Heart left ventricle (tissue), 16 donors: ENCODE measurements at regions not wholly inside any gene's neighbourhood (a gene's known extent, or its start where the extent isn't known, plus 50 kb on each side); places are given as distances from the start of the nearest gene placed in this dataset.

ENCODE experiments used
- ATAC-seq, 4 donors: fragments of 200-7000 bp; cut with Tn5 transposase; one replicate each; pipeline ENCODE4 v1.9.1; 2020 to 2022; ENCODE audit warnings: moderate library complexity in 4 of 4, mild to moderate bottlenecking in 3 of 4, moderate number of reproducible peaks in 1 of 4
- DNase-seq, 5 donors: peaks; one replicate each; pipeline ENCODE4 v3.0.0-alpha.2; 2020
- H3K27ac ChIP-seq, 12 donors: fragments of 200-600 bp; sonication (generic) in 4 of 12; one replicate each; pipeline versions ENCODE4 v1.5.0 to v1.8.0; 2016 to 2022; ENCODE audit warnings: mild to moderate bottlenecking in 2 of 12
- H3K27me3 ChIP-seq, 9 donors: fragments of 200-600 bp; sonication (generic) in 2 of 9; one replicate each; pipeline versions ENCODE4 v1.5.1 to v1.8.0; 2016 to 2022; ENCODE audit warnings: mild to moderate bottlenecking in 3 of 9
- H3K36me3 ChIP-seq, 9 donors: fragments of 200-600 bp; sonication (generic) in 2 of 9; one replicate each; pipeline versions ENCODE4 v1.5.0 to v1.8.0; 2018 to 2022; ENCODE audit warnings: mild to moderate bottlenecking in 2 of 9
- H3K4me1 ChIP-seq, 12 donors: fragments of 200-600 bp; sonication (generic) in 4 of 12; one replicate each; pipeline versions ENCODE4 v1.5.0 to v1.8.0; 2016 to 2022; ENCODE audit warnings: mild to moderate bottlenecking in 3 of 12
- H3K4me3 ChIP-seq, 12 donors: fragments of 200-600 bp; sonication (generic) in 4 of 12; one replicate each; pipeline versions ENCODE4 v1.5.0 to v1.8.0; 2017 to 2022; ENCODE audit warnings: mild to moderate bottlenecking in 9 of 12, moderate library complexity in 4 of 12
- H3K9me3 ChIP-seq, 12 donors: fragments of 200-600 bp; sonication (generic) in 4 of 12; one replicate each; pipeline versions ENCODE4 v1.5.0 to v1.8.0; 2016 to 2022; ENCODE audit warnings: mild to moderate bottlenecking in 1 of 12
- CTCF ChIP-seq, 12 donors: fragments of 200-600 bp; sonication (generic) in 4 of 12; IDR thresholded peaks; one replicate each; pipeline versions ENCODE4 v1.5.0 to v1.8.0; 2018 to 2022; ENCODE audit warnings: antibody characterized with exemption in 12 of 12, mild to moderate bottlenecking in 5 of 12
- POLR2A ChIP-seq, 2 donors: fragments of 450-650 bp; IDR thresholded peaks; one replicate each; pipeline ENCODE4 v1.6.1; 2017; ENCODE audit warnings: antibody characterized with exemption in 2 of 2, mild to moderate bottlenecking in 2 of 2, moderate library complexity in 2 of 2
- WGBS, 4 donors: extraction: QIAGEN DNeasy Blood & Tissue Kit in 2 of 4; methylation state at CpG; one replicate each; pipeline versions ENCODE4 v1.1.5 to v1.1.7; 2013 to 2018; 5-methylcytosine and 5-hydroxymethylcytosine counted together
- intact Hi-C, 10 donors: fragments of 100-400 bp; cut with DNase I; formaldehyde crosslinking; loops; one replicate each; pipeline versions ENCODE4 v1.11.1 to v1.14.2; 2022
- donor health status: ischemic (EF 13 %, LVEDD 7.1; RV severe dilation, severe dysfunction).
- donor health status: healthy with polysubstance abuse.
- donor health status: DM: no; HTN: yes; CAD: no.
- donor health status: DM: no; HTN: no; CAD: no.
- donor health status: ischemic (EF 25% LVEDD 6.9; RV normal size, moderate dysfunction).
- donor health status: ischemic (EF 25% LVEDD 5.7; RV mildly dilated, moderate dysfunction).
- donor health status: healthy.
- donor health status: DM: yes; HTN: yes; CAD: no.
- donor health status: ischemic (EF 35%, LVEDD 5.7; RV mildly dilated, moderate dysfunction).
- donor health status: nonischemic (EF 11% LVEDD 7.7; RV severe dilation, severe dysfunction).
- donor health status: DM: yes; HTN: yes; CAD: no.
- donor health status: PGD.
- donor health status: ischemic (EF 29% LVEDD 5.4; RV normal size, mild dysfunction).
- donor health status: nonischemic (EF 23%, LVEDD 6.1; RV moderate dilation, normal function).

GRCh38 chrX:149283853-149284252 is 221.3 kb downstream of the IDS start:
- DNase-seq (no peak), ATAC-seq (no peak)
- H3K27ac ChIP-seq, result no peak overlapping the region
- H3K9me3 ChIP-seq, result no peaks in the 10 kb centered on the region
- TF ChIP-seq CTCF (IDR thresholded peaks at IDR 0.05) (no peak), POLR2A (IDR thresholded peaks at IDR 0.05) (no peak)
- peaks cover 0 to 4% (median 0%) of the 10 kb centered on the region in 9 donors for H3K27me3 ChIP-seq
- H3K4me3 ChIP-seq, result no peak overlapping the region
- H3K36me3 ChIP-seq, result no peaks in the 10 kb centered on the region
- intact Hi-C loops, result loop anchor here in 2 of 10 donors (10.0 kb wide), 2 partner anchors 1149 to 1239 kb away; no protein-coding TSS in a partner anchor
- no peaks in the 10 kb centered on the region for H3K4me1 ChIP-seq

- Histone ChIP-seq H3K36me3 (no peaks in the 10 kb centered on the region), H3K9me3 (no peaks in the 10 kb centered on the region), H3K4me3 (no peak overlapping the region), H3K27ac (no peak overlapping the region), H3K27me3 (peaks cover 0 to 4% (median 0%) of the 10 kb centered on the region in 9 donors), H3K4me1 (no peaks in the 10 kb centered on the region)
- DNase-seq (no peak), ATAC-seq (no peak)
- no peak for TF ChIP-seq CTCF (IDR thresholded peaks at IDR 0.05)
- TF ChIP-seq POLR2A (IDR thresholded peaks at IDR 0.05), result no peak
- intact Hi-C loops, result loop anchor here in 2 of 10 donors (10.0 kb wide), 2 partner anchors 1148 to 1238 kb away; no protein-coding TSS in a partner anchor
- 67 to 91% (median 86%) methylated on average over 1 of the region's 1 CpG for WGBS, 4 donors
Measured at GRCh38 chrX:149282909-149283308, 222.2 kb downstream of the IDS start.

- no peak for ATAC-seq
- H3K4me3 ChIP-seq, result no peak overlapping the region
- no peaks in the 10 kb centered on the region for H3K36me3 ChIP-seq
- no peak for TF ChIP-seq POLR2A (IDR thresholded peaks at IDR 0.05)
- TF ChIP-seq CTCF (IDR thresholded peaks at IDR 0.05), result no peak
- intact Hi-C loops, result loop anchor here in 2 of 10 donors (10.0 kb wide), 2 partner anchors 1145 to 1235 kb away; no protein-coding TSS in a partner anchor
- no peaks in the 10 kb centered on the region for H3K4me1 ChIP-seq
- no peak overlapping the region for H3K27ac ChIP-seq
- no peaks in the 10 kb centered on the region for H3K27me3 ChIP-seq
- H3K9me3 ChIP-seq, result no peaks in the 10 kb centered on the region
- no peak for DNase-seq
Measured at GRCh38 chrX:149280011-149280410, 225.1 kb downstream of the IDS start.

GRCh38 chrX:149275836-149276235 is 229.3 kb downstream of the IDS start:
- WGBS, 4 donors, result 7 to 16% (median 13%) methylated on average over 2 of the region's 2 CpGs
- H3K4me1 ChIP-seq, result no peaks in the 10 kb centered on the region

More at GRCh38 chrX:149275836-149276235, 229.3 kb downstream of the IDS start:
- intact Hi-C loops, result loop anchor here in 1 of 10 donors (5.0 kb wide), 1 partner anchor 1224 kb away; no protein-coding TSS in a partner anchor
- Histone ChIP-seq H3K9me3 (no peaks in the 10 kb centered on the region), H3K27me3 (no peaks in the 10 kb centered on the region), H3K4me3 (no peak overlapping the region), H3K27ac (no peak overlapping the region), H3K36me3 (no peaks in the 10 kb centered on the region)
- ATAC-seq (no peak), DNase-seq (no peak)
- TF ChIP-seq CTCF (IDR thresholded peaks at IDR 0.05), result no peak
- TF ChIP-seq POLR2A (IDR thresholded peaks at IDR 0.05), result no peak
